ENCODE measurements at regions not wholly inside any gene's neighbourhood (a gene's known extent, or its start where the extent isn't known, plus 50 kb on each side); places are given as distances from the start of the nearest gene placed in this dataset.

DNA sequence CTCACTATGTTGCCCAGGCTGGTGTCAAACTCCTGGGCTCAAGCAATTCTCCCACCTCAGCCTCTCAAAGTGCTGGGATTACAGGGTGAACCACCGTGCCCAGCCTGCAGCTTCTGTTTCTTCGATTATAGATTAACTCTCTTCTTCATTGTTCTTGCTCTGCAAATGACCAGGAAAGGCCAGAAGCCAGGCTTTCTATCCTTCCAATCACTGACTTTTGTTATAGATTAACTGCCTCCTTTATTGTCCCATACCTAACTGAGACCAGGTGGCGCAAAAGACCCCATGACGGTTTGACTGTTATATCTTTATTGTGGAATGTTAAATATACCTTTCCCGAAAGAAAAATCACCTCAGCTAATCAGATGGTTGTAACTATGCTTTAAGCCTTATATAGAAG, 196.9 kb downstream of the MREG start:
- TF ChIP-seq CTCF (IDR thresholded peaks at IDR 0.05) (no peak), POLR2A (IDR thresholded peaks at IDR 0.05) (no peak)
